Natural killer cell (primary cell): ENCODE measurements at regions not wholly inside any gene's neighbourhood (a gene's known extent, or its start where the extent isn't known, plus 50 kb on each side); places are given as distances from the start of the nearest gene placed in this dataset.

ENCODE experiments used
- ATAC-seq, 3 donors: fragments of 150-1000 bp in 2 of 3; fragments of 200-7000 bp in 1 of 3; cut with Tn5 transposase; 1 replicate in 1 of 3; 2 replicates in 2 of 3; pipeline ENCODE4 v1.10.0; 2021; ENCODE audit warnings: mild to moderate bottlenecking in 2 of 3, moderate library complexity in 2 of 3
- DNase-seq, 2 donors: peaks; one replicate each; pipeline versions ENCODE4 v3.0.0 to v3.0.0-alpha.2; 2013 to 2021; ENCODE audit warnings: mixed read lengths in 1 of 2
- H3K27ac ChIP-seq: one replicate; pipeline ENCODE4 v1.5.1; 2013; ENCODE audit warnings: mild to moderate bottlenecking, low read length
- H3K27me3 ChIP-seq: one replicate; pipeline ENCODE4 v1.6.1; 2013; ENCODE audit warnings: low read length; ENCODE audit not compliant: control insufficient read depth, insufficient read depth
- H3K36me3 ChIP-seq: one replicate; pipeline ENCODE4 v1.6.1; 2013; ENCODE audit warnings: low read length; ENCODE audit not compliant: control insufficient read depth, insufficient read depth
- H3K4me1 ChIP-seq: one replicate; pipeline ENCODE4 v1.6.1; 2013; ENCODE audit warnings: low read length; ENCODE audit not compliant: control insufficient read depth, insufficient read depth
- H3K4me3 ChIP-seq: one replicate; pipeline ENCODE4 v1.5.1; 2013; ENCODE audit warnings: low read length
- H3K9me3 ChIP-seq: one replicate; pipeline ENCODE4 v1.6.1; 2013; ENCODE audit warnings: low read length; ENCODE audit not compliant: control insufficient read depth, insufficient read depth
- H3K27ac Mint-ChIP-seq, 2 donors: one replicate each; pipeline ENCODE4 v1.8.0; 2022; ENCODE audit warnings: mild to moderate bottlenecking in 2 of 2, mixed read lengths in 2 of 2, moderate library complexity in 1 of 2
- H3K27me3 Mint-ChIP-seq, 2 donors: one replicate each; pipeline ENCODE4 v1.8.0; 2022; ENCODE audit warnings: low read depth in 2 of 2, mixed read lengths in 2 of 2
- H3K36me3 Mint-ChIP-seq: one replicate; pipeline ENCODE4 v1.8.0; 2022; ENCODE audit warnings: mixed read lengths
- H3K4me1 Mint-ChIP-seq, 2 donors: one replicate each; pipeline ENCODE4 v1.8.0; 2022; ENCODE audit warnings: mixed read lengths in 2 of 2
- H3K4me3 Mint-ChIP-seq: one replicate; pipeline ENCODE4 v1.8.0; 2022; ENCODE audit warnings: mild to moderate bottlenecking, moderate library complexity, mixed read lengths
- H3K9me3 Mint-ChIP-seq, 2 donors: one replicate each; pipeline ENCODE4 v1.8.0; 2022; ENCODE audit warnings: mixed read lengths in 2 of 2
- CTCF ChIP-seq: fragments of 200-600 bp; IDR thresholded peaks from one replicate; pipeline ENCODE4 v1.8.0; 2022; ENCODE audit warnings: antibody characterized with exemption
- WGBS: methylation state at CpG from one replicate; pipeline ENCODE4 v1.1.7; 2013; ENCODE audit warnings: missing lambda C conversion rate; ENCODE audit not compliant: insufficient coverage; 5-methylcytosine and 5-hydroxymethylcytosine counted together
- intact Hi-C: fragments of 100-400 bp; cut with micrococcal nuclease; formaldehyde crosslinking; loops from one replicate; pipeline ENCODE4 v1.14.2; 2022

- WGBS, result 100% methylated on average over 1 of the region's 1 CpG
- H3K27ac ChIP-seq, result no peak overlapping the region
- H3K27me3 ChIP-seq, result peaks cover 2% of the 10 kb centered on the region
- Mint-ChIP-seq H3K4me3 (no peak overlapping the region), H3K9me3 (no peaks in the 10 kb centered on the region), H3K36me3 (no peaks in the 10 kb centered on the region), H3K27me3 (no peaks in the 10 kb centered on the region), H3K27ac (no peak overlapping the region), H3K4me1 (no peaks in the 10 kb centered on the region)
- DNase-seq (no peak), ATAC-seq (no peak)
- intact Hi-C loops, result no loop called here
- no peaks in the 10 kb centered on the region for H3K4me1 ChIP-seq
- no peaks in the 10 kb centered on the region for H3K9me3 ChIP-seq
- no peaks in the 10 kb centered on the region for H3K36me3 ChIP-seq
- TF ChIP-seq CTCF, result no peak
- no peak overlapping the region for H3K4me3 ChIP-seq
Observed at GRCh38 chr1:99534638-99534930, 111.3 kb upstream of the PALMD start.

GRCh38 chr1:99535470-99536164 lies 110.3 kb upstream of the PALMD start:
- H3K27ac ChIP-seq, result no peak overlapping the region
- H3K4me3 ChIP-seq, result no peak overlapping the region
- Mint-ChIP-seq H3K4me1 (no peaks in the 10 kb centered on the region), H3K27ac (no peak overlapping the region), H3K27me3 (no peaks in the 10 kb centered on the region), H3K4me3 (no peak overlapping the region), H3K36me3 (no peaks in the 10 kb centered on the region), H3K9me3 (no peaks in the 10 kb centered on the region)
- 93% methylated on average over 6 of the region's 7 CpGs for WGBS
- no peaks in the 10 kb centered on the region for H3K36me3 ChIP-seq
- intact Hi-C loops, result no loop called here
- ATAC-seq, result no peak
- H3K4me1 ChIP-seq, result no peaks in the 10 kb centered on the region
- no peak for DNase-seq
- no peak for TF ChIP-seq CTCF
- peaks cover 2% of the 10 kb centered on the region for H3K27me3 ChIP-seq
- no peaks in the 10 kb centered on the region for H3K9me3 ChIP-seq

GRCh38 chr1:99537886-99538617 lies 107.9 kb upstream of the PALMD start:
- no peak overlapping the region for H3K4me3 ChIP-seq
- Mint-ChIP-seq H3K27me3 (no peaks in the 10 kb centered on the region), H3K27ac (no peak overlapping the region), H3K4me1 (no peaks in the 10 kb centered on the region), H3K9me3 (no peaks in the 10 kb centered on the region), H3K4me3 (no peak overlapping the region), H3K36me3 (no peaks in the 10 kb centered on the region)
- no peak for TF ChIP-seq CTCF
- H3K4me1 ChIP-seq, result no peaks in the 10 kb centered on the region
- peaks cover 2% of the 10 kb centered on the region for H3K27me3 ChIP-seq
- ATAC-seq, result no peak
- no peak overlapping the region for H3K27ac ChIP-seq
- 0% methylated on average over 2 of the region's 5 CpGs for WGBS
- H3K36me3 ChIP-seq, result no peaks in the 10 kb centered on the region
- H3K9me3 ChIP-seq, result no peaks in the 10 kb centered on the region
- no peak for DNase-seq
- intact Hi-C loops, result no loop called here

- H3K4me1 ChIP-seq, result no peaks in the 10 kb centered on the region
- H3K4me3 ChIP-seq, result no peak overlapping the region
- ATAC-seq (no peak), DNase-seq (no peak)
- 100% methylated on average over 2 of the region's 2 CpGs for WGBS
- Mint-ChIP-seq H3K36me3 (no peaks in the 10 kb centered on the region), H3K27ac (no peak overlapping the region), H3K4me1 (no peaks in the 10 kb centered on the region), H3K9me3 (no peaks in the 10 kb centered on the region), H3K4me3 (no peak overlapping the region), H3K27me3 (no peaks in the 10 kb centered on the region)
- no peak overlapping the region for H3K27ac ChIP-seq
- peaks cover 2% of the 10 kb centered on the region for H3K27me3 ChIP-seq
- TF ChIP-seq CTCF, result no peak
- intact Hi-C loops, result no loop called here
- no peaks in the 10 kb centered on the region for H3K36me3 ChIP-seq
- H3K9me3 ChIP-seq, result no peaks in the 10 kb centered on the region
Observed at GRCh38 chr1:99538618-99538956, 107.3 kb upstream of the PALMD start.
